Brain microvascular endothelial cell (primary cell): ENCODE measurements at regions not wholly inside any gene's neighbourhood (a gene's known extent, or its start where the extent isn't known, plus 50 kb on each side); places are given as distances from the start of the nearest gene placed in this dataset.

Experiments
- DNase-seq: peaks from one replicate; pipeline ENCODE4 v3.0.0-alpha.2; 2020
- H3K27ac ChIP-seq: fragments of 250-450 bp; sonication (Bioruptor Pico); 2 replicates; pipeline ENCODE4 v1.5.1; 2020; ENCODE audit warnings: mild to moderate bottlenecking, moderate library complexity
- H3K27me3 ChIP-seq: fragments of 250-450 bp; sonication (Bioruptor Pico); replicated peaks from 2 replicates; pipeline ENCODE4 v1.5.1; 2020; ENCODE audit warnings: mild to moderate bottlenecking
- H3K36me3 ChIP-seq: fragments of 250-450 bp; sonication (Bioruptor Pico); replicated peaks from 2 replicates; pipeline ENCODE4 v1.5.1; 2020; ENCODE audit warnings: mild to moderate bottlenecking
- H3K4me3 ChIP-seq: 2 replicates; pipeline ENCODE4 v1.5.1; 2011; ENCODE audit warnings: low read depth, mild to moderate bottlenecking, control low read depth, low read length, moderate library complexity
- in situ Hi-C: cut with HindIII; loops from 2 replicates; pipeline ENCODE4 v1.10.0; 2017; ENCODE audit warnings: low sequenced_read_pairs, low pct_ligation_motif_present
- TF ChIP-seq, protein P1 (sequence below): IDR thresholded peaks from 2 replicates; pipeline ENCODE4 v1.5.1; 2011; ENCODE audit warnings: low read depth, mild to moderate bottlenecking, moderate library complexity, low read length, control low read depth, inconsistent platforms; ENCODE audit errors: missing control alignments

DNA sequence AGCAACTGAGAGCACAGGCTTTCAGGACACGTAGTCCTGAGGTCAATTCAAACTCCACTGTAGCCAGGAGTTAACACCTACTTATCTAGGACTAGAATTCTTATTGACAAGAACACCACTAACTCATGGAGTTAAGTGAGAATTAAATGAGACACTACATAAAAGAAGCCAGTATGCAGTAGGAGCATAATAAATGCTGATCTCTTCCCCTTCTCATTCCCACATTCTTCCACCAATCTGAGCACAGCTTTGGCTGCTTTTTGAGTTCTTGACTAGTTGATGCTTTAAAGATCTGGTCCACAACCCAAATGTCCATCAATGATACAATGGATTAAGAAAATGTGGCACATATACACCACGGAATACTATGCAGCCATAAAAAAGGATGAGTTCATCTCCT, 55.2 kb downstream of the TTC32 start:
- Histone ChIP-seq H3K27ac (no peak overlapping the region), H3K4me3 (no peak overlapping the region), H3K36me3 (no peaks in the 10 kb centered on the region), H3K27me3 (no peaks in the 10 kb centered on the region)
- in situ Hi-C loops, result no loop called here
- TF ChIP-seq, protein P1, sequence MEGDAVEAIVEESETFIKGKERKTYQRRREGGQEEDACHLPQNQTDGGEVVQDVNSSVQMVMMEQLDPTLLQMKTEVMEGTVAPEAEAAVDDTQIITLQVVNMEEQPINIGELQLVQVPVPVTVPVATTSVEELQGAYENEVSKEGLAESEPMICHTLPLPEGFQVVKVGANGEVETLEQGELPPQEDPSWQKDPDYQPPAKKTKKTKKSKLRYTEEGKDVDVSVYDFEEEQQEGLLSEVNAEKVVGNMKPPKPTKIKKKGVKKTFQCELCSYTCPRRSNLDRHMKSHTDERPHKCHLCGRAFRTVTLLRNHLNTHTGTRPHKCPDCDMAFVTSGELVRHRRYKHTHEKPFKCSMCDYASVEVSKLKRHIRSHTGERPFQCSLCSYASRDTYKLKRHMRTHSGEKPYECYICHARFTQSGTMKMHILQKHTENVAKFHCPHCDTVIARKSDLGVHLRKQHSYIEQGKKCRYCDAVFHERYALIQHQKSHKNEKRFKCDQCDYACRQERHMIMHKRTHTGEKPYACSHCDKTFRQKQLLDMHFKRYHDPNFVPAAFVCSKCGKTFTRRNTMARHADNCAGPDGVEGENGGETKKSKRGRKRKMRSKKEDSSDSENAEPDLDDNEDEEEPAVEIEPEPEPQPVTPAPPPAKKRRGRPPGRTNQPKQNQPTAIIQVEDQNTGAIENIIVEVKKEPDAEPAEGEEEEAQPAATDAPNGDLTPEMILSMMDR, result no peak
- DNase-seq, result no peak

DNA sequence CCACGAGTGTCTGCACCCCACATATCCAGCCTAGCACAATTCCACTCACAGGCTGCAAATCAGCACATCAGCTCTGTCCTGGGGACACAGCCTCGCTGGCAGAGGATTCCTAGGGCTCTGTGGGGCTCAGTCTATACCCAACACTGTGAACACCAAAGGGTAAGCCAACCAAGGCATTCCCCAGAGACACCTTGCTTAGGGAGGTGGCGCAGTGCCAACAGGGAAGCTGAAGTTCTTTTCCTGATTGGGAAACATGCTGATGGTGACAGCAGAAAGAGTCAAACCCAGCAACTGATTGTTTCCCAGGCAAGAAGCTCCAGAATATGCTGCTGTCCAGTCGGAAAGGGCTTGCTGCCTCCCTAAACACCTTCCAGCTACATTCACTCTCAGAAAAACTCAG, 55.8 kb downstream of the TTC32 start:
- TF ChIP-seq, protein P1, result no peak
- no peak for DNase-seq
- in situ Hi-C loops, result no loop called here

DNA sequence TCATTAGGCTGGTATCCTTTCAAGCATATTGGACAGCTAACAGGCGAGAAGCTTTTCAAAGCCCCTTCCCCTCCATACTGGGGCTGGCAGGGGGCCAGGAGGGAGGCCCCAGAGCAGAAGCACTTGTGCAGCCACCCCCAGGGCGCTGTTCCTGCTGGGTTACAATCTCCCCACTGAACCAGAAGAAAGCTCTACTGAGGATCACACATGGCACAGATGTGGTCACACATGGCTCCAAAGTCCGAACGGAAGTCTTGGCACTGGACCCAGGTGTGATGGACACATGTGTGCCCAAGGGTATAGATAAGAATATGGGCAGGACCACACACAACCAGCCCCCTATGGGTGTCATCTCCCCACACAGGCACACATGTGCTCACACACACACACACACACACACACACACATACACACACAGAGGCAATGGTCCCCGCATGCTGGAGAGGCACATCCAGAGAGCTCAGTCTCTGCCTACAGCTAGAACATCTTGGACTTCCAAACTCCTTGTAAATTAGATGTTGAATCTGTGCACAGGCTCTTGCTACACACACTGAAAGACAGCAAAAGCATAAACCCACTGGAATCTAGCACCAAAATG, 56.4 kb downstream of the TTC32 start:
- Histone ChIP-seq H3K36me3 (no peaks in the 10 kb centered on the region), H3K4me3 (no peak overlapping the region), H3K27ac (no peak overlapping the region), H3K27me3 (no peaks in the 10 kb centered on the region)
- no peak for DNase-seq
- TF ChIP-seq, protein P1, result no peak
- in situ Hi-C loops, result no loop called here

More for the DNA sequence above, 55.8 kb downstream of the TTC32 start:
- Histone ChIP-seq H3K36me3 (no peaks in the 10 kb centered on the region), H3K27me3 (no peaks in the 10 kb centered on the region), H3K27ac (no peak overlapping the region), H3K4me3 (no peak overlapping the region)

DNA sequence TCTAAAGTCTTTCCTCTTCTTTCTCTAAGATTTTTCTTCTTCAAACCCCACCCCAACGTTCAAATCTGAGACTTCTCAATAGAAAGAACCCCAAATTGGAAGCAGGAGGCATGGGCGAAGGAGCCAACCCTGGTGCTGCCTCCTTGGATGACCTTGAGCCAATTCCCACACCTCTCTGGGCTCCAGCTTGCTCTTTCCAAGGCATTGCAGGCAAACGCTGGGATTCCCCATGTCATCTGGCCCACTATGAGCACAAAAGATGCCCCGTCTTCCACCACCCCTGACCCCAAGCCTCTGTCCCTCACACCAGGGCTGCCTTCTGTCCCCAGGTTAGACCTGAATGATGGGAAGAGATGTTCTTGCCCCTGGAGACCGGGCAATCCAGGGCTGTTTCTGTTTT, 57.0 kb downstream of the TTC32 start:
- no peak for DNase-seq
- TF ChIP-seq, protein P1, result no peak
- Histone ChIP-seq H3K4me3 (no peak overlapping the region), H3K27me3 (no peaks in the 10 kb centered on the region), H3K27ac (no peak overlapping the region), H3K36me3 (no peaks in the 10 kb centered on the region)
- in situ Hi-C loops, result no loop called here

DNA sequence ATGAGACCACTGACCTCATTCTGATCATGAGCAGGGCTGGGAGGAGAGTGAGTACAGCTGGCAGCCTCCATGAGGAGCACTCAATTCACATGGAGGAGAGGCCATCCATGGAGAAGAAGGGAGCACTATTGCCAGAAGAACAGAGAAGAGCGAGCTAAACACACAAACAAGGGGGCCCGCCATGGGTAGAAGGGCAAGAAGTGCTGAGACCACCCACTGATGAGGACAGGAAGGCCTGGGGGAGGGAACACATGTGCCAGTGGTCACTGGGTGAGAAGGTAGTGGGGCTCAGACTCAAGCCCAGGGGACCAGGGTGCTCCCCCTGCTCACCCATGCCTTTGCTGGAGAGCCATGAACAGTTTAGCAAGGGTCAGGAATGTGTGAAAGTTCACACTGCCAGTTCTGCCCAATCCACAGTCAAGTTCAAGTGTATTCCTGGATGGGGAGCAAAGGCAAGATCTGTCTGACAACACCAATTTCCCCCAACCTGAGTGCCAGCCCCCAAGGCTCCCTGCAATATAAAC, 57.7 kb downstream of the TTC32 start:
- no peak for DNase-seq
- in situ Hi-C loops, result no loop called here
- Histone ChIP-seq H3K27ac (no peak overlapping the region), H3K36me3 (no peaks in the 10 kb centered on the region), H3K4me3 (no peak overlapping the region), H3K27me3 (no peaks in the 10 kb centered on the region)
- TF ChIP-seq, protein P1, result no peak
